Mesodermal cell (in vitro differentiated cells): ENCODE measurements at regions not wholly inside any gene's neighbourhood (a gene's known extent, or its start where the extent isn't known, plus 50 kb on each side); places are given as distances from the start of the nearest gene placed in this dataset.
"Not testable (repeated sequence)": the region's sequence is repeated elsewhere in the genome, so short reads cannot be mapped to it uniquely, and the experiment has no call there.

ENCODE experiments used
- H3K27ac ChIP-seq: 2 replicates; pipeline ENCODE4 v1.7.0; 2013; ENCODE audit warnings: mild to moderate bottlenecking, low read depth, low read length, moderate library complexity; ENCODE audit not compliant: severe bottlenecking
- H3K36me3 ChIP-seq: 2 replicates; pipeline ENCODE4 v1.7.1; 2013; ENCODE audit warnings: mild to moderate bottlenecking, low read length, moderate library complexity; ENCODE audit not compliant: control insufficient read depth, insufficient read depth
- H3K4me1 ChIP-seq: one replicate; pipeline ENCODE4 v1.7.1; 2013; ENCODE audit warnings: mild to moderate bottlenecking, low read length; ENCODE audit not compliant: insufficient read depth, control insufficient read depth, poor library complexity, severe bottlenecking
- H3K4me3 ChIP-seq: 2 replicates; pipeline ENCODE4 v1.7.0; 2013; ENCODE audit warnings: low read length, control low read depth, mild to moderate bottlenecking; ENCODE audit not compliant: insufficient read depth, poor library complexity, severe bottlenecking; ENCODE audit errors: extremely low read depth
- H3K9me3 ChIP-seq: 2 replicates; pipeline ENCODE4 v1.7.1; 2013; ENCODE audit warnings: mild to moderate bottlenecking, low read length, moderate library complexity; ENCODE audit not compliant: control insufficient read depth
- WGBS, 2 experiments: methylation state at CpG; one replicate each; pipeline ENCODE4 v1.1.5; 2013; ENCODE audit warnings: missing lambda C conversion rate in 2 of 2; ENCODE audit not compliant: insufficient coverage in 2 of 2; 5-methylcytosine and 5-hydroxymethylcytosine counted together

DNA sequence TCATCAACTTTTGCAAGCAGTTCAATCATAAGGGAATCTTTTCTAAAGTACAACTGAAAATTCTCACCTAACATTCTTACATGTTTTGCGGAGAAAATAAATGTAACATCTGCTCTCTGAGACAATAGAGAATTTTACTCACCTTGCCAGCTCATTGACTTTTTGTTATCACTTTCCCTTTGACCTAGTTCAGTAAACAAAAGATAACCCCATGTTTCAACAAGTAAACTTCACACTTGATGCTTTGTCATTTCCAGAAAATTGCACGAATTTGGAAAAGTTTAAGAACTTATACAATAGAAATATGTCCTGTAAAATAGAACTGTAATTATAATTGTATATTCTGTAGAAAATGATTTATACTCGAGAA is 1110.0 kb upstream of the ACVR2A start:
- WGBS, 2 experiments = 100% methylated on average over 1 of the region's 3 CpGs; no CpG with 5 or more reads in 1 of the 2 experiments
- H3K4me3 ChIP-seq = no peak overlapping the region

DNA sequence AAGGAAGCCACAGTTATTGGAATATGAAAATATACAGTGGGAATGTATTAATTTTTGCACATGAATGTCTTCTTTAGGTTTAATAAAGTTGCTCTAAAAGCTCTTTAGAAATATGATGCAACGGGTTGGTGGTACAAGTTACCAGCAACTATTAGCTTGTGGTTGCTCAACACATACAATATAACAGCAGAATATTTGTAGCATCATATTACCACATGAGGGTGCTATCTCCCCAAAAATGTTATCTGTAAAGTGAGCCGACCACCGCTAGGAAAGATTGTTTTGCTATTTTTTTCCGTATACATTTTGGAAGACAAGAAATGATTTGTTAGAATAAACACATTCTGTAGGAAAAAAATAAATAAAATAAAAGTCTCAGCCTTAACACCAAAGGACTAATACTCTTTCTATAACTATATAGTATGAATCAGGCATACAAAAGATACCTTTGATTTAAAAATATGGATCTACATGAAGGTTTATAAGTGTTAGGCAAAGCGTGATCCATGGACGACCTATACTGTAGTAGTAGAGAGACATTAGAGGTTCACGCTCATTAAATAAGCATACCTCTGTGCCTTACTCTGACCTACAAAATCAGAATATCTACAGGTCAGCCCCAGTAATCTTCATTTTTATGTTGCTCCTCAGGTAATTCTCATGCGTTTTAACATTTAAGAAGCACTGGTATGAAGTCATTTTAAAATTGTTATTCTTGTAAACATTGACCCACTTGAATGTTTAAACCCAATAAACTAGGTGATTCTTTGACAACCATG is 1110.6 kb upstream of the ACVR2A start:
- Histone ChIP-seq H3K4me1 (no peaks in the 10 kb centered on the region), H3K36me3 (no peaks in the 10 kb centered on the region), H3K27ac (no peak overlapping the region), H3K4me3 (no peak overlapping the region), H3K9me3 (no peaks in the 10 kb centered on the region)
- no CpG with 5 or more reads among the region's 8 CpGs for WGBS, 2 experiments

More for the DNA sequence above, 1110.0 kb upstream of the ACVR2A start:
- H3K9me3 ChIP-seq = no peaks in the 10 kb centered on the region
- H3K4me1 ChIP-seq = no peaks in the 10 kb centered on the region
- no peaks in the 10 kb centered on the region for H3K36me3 ChIP-seq
- no peak overlapping the region for H3K27ac ChIP-seq

DNA sequence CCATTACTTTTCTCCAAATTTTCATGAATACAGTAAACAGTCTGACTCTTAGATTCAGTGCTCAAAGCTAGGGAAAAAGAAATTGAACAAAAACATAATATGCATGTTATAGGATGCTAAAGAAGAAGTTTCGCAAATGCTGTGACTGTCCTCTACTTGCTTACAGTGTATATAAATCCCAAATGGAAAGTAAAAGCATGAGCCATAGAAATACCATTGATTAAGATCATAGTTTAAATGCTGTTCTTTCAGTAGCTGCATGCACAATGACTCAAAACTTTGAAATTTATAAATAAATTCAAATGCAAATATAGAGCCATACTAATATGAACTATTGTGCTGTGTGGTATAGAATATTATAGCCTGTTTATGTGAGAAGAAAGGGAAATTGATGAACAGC is 1113.9 kb upstream of the ACVR2A start:
- no peaks in the 10 kb centered on the region for H3K4me1 ChIP-seq
- no peak overlapping the region for H3K4me3 ChIP-seq
- no peak overlapping the region for H3K27ac ChIP-seq
- WGBS, 2 experiments = no CpG with 5 or more reads among the region's 1 CpG
- no peaks in the 10 kb centered on the region for H3K36me3 ChIP-seq
- H3K9me3 ChIP-seq = no peaks in the 10 kb centered on the region

DNA sequence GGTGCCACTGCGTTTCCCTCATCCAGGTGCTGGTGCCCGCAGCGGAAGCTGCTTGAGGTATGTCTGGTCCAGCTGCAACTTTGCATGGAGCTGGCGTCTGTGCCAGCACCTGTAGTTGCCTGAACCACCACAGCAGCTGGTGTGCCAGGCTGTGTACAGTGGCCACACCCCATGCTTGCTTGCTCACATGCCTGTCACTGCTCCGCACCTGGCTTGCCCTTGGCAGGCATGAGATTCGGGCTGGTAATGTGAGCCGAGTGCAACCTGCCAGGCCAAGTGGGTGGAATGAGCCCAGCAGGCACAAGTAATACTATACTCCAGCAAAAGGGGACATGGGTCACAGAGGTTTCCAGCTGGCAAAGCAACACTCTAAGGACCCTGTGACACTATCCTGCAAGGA is 1123.3 kb upstream of the ACVR2A start:
- no peak overlapping the region for H3K27ac ChIP-seq
- peaks cover 12% of the 10 kb centered on the region for H3K9me3 ChIP-seq
- no peak overlapping the region for H3K4me3 ChIP-seq
- WGBS, 2 experiments = 74 to 93% methylated on average over 7 of the region's 7 CpGs
- no peaks in the 10 kb centered on the region for H3K36me3 ChIP-seq
- no peaks in the 10 kb centered on the region for H3K4me1 ChIP-seq

DNA sequence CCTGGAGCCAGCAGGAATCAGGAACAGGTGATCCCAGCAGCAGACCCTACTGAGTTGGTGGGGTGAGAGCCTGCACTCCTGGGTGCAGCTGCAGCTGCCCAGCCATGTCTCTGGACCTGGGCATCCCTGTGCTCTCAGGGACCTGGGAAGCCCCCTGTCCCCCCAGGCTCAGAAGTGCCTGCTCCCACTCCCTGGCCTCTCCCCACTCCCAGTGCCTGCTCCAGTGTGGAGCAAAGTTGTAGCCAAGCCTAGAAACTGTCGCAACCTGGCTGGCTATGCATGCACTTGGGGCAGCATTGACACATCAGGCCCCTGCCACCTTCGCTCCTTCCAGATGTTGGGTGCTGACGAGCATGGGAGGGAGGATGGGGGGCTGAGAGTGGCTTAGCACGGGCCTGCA is 1124.7 kb upstream of the ACVR2A start:
- H3K4me3 ChIP-seq = no peak overlapping the region
- H3K4me1 ChIP-seq = no peaks in the 10 kb centered on the region
- WGBS, 2 experiments = 86 to 89% methylated on average over 1 to 3 of the region's 4 CpGs
- H3K9me3 ChIP-seq = peaks cover 12% of the 10 kb centered on the region
- no peak overlapping the region for H3K27ac ChIP-seq
- no peaks in the 10 kb centered on the region for H3K36me3 ChIP-seq

DNA sequence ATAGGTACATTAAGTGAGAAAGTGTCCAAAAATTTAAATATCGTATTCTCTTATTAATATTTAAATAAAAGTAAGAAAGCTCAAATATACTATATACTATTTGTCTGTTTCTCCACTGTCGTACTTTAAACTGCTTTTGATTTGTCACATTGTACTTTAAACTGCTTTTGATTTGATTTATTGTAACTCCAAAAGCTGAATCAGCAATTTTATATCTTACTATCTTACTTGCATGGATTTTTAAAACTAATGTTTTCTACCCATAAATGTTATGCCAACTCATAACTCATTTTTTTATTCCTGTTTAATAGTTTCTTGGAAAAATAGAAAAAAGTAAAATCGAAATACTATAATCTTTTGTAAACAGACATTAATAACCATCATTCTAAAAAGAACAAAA is 1128.2 kb upstream of the ACVR2A start:
- no CpG with 5 or more reads among the region's 3 CpGs for WGBS, 2 experiments
- no peaks in the 10 kb centered on the region for H3K4me1 ChIP-seq
- H3K36me3 ChIP-seq = no peaks in the 10 kb centered on the region
- peaks cover 9% of the 10 kb centered on the region for H3K9me3 ChIP-seq
- no peak overlapping the region for H3K4me3 ChIP-seq
- no peak overlapping the region for H3K27ac ChIP-seq

DNA sequence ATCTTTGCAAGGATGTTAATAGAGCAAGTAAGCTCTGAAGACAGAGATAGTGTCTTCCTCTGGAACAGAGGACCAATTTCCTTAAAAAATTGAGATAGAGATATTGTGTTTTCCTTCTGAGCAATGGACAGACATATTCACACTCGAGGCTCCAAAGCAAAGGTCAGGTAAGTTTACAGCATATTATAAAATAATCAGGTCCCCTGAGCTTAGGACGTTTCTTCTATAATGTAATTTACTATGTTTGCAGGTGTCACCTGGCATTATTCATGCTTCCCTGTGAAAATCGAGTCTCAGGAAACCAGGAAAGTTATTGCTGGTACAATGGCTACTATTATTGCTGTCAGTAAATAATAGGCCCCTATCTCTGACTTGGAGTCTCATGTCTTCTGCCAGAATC is 1135.8 kb upstream of the ACVR2A start:
- Histone ChIP-seq H3K4me3 (no peak overlapping the region), H3K27ac (no peak overlapping the region), H3K36me3 (no peaks in the 10 kb centered on the region), H3K4me1 (no peaks in the 10 kb centered on the region), H3K9me3 (no peaks in the 10 kb centered on the region)
- WGBS, 2 experiments = no CpG with 5 or more reads among the region's 3 CpGs

DNA sequence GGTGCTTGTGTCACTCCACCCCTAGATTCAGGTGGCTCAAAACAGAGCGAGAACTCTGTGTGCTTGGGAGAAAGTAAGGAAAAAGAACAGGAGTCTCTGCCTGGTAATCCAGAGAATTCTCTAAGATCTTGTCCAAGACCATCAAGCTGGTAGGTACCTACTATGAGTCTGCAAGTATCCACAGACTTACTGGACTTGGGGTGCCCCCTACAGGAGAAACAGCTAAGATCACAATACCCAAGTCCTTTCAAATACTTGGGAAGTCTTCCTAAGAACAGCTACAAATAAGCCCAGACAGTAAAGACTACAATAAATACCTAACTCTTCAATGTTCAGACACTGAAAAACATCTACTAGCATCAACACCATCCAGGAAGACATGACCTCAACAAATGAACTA is 1143.6 kb upstream of the ACVR2A start:
- H3K36me3 ChIP-seq = no peaks in the 10 kb centered on the region
- no peaks in the 10 kb centered on the region for H3K4me1 ChIP-seq
- H3K9me3 ChIP-seq = no peaks in the 10 kb centered on the region
- H3K27ac ChIP-seq = no peak overlapping the region
- WGBS, 2 experiments = no CpG with 5 or more reads among the region's 1 CpG
- no peak overlapping the region for H3K4me3 ChIP-seq

DNA sequence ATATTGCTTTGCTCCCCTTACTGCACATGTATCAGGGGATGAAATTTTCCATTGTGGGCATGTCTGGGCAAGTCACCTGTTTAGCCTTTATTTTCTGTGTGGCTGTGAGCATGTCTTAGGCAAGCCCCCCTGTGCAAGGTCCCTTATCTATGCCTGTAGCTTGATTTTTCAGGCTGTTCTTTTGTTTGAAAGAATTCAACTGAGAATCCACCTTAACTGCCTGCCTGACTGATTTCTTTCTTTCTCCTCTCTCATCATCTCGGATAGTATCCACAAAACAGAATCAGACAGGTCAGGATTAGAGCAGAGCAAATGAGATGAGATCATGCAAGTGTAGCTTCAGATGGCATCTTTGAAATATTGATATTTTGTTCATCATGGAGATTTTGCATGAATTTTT is 1147.5 kb upstream of the ACVR2A start:
- no peaks in the 10 kb centered on the region for H3K4me1 ChIP-seq
- WGBS, 2 experiments = no CpG with 5 or more reads among the region's 1 CpG
- H3K4me3 ChIP-seq = no peak overlapping the region
- H3K27ac ChIP-seq = no peak overlapping the region
- no peaks in the 10 kb centered on the region for H3K36me3 ChIP-seq
- no peaks in the 10 kb centered on the region for H3K9me3 ChIP-seq

DNA sequence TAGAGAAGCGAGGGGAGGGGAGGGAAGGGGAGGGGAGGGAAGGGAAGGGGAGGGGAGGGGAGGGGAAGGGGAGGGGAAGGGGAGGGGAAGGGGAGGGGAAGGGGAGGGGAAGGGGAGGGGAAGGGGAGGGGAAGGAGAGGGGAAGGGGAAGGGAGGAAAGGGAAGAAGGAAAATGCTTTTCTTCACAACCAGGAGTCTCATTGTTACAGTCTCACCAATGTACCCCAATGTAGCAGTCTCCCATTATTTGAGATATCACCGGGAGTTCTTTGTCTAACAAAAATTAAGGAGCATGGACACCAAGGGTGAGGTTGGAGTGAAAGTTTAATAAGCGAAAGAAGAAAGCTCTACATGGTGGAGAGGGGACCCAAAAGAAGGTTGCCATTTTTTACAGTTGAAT is 1148.0 kb upstream of the ACVR2A start:
- not testable (repeated sequence) for H3K9me3 ChIP-seq, H3K36me3 ChIP-seq, H3K4me3 ChIP-seq, H3K27ac ChIP-seq, H3K4me1 ChIP-seq
- 81 to 100% methylated on average over 1 to 2 of the region's 3 CpGs for WGBS, 2 experiments

DNA sequence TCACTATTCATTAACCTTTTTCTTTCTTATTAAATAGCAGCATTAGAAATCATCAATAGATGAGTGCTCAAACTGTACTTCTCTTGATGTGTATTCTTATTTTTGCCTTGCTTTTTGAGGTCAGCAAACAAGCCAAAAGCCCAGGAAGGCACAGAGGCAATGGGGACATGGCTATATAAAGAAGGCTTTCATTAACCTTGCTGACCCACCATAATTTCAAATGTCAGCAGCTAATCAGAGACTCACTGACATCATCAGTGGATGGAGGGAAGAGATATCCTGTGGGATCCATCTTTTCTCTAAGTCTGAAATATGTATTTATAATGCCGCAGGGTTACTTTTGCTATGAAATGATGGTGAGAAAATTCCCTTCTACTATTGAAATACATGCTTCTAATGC is 1162.8 kb upstream of the ACVR2A start:
- Histone ChIP-seq H3K4me3 (no peak overlapping the region), H3K36me3 (no peaks in the 10 kb centered on the region), H3K4me1 (no peaks in the 10 kb centered on the region), H3K9me3 (no peaks in the 10 kb centered on the region), H3K27ac (no peak overlapping the region)
- no CpG with 5 or more reads among the region's 1 CpG for WGBS, 2 experiments
